Right lobe of liver (tissue), 6 donors: ENCODE measurements at regions not wholly inside any gene's neighbourhood (a gene's known extent, or its start where the extent isn't known, plus 50 kb on each side); places are given as distances from the start of the nearest gene placed in this dataset.

Experiments
- ATAC-seq, 4 donors: fragments of 200-7000 bp; cut with Tn5 transposase; one replicate each; pipeline ENCODE4 v1.9.1; 2020; ENCODE audit warnings: mild to moderate bottlenecking in 4 of 4, moderate library complexity in 4 of 4
- DNase-seq, 3 donors: peaks; one replicate each; pipeline ENCODE4 v3.0.0-alpha.2; 2020
- H3K27ac ChIP-seq, 3 donors: fragments of 200-600 bp; one replicate each; pipeline ENCODE4 v1.8.0; 2022
- H3K27me3 ChIP-seq, 2 donors: fragments of 200-600 bp; one replicate each; pipeline ENCODE4 v1.8.0; 2022
- H3K36me3 ChIP-seq, 4 donors: fragments of 200-600 bp; sonication (generic) in 1 of 4; one replicate each; pipeline versions ENCODE4 v1.5.1 to v1.8.0; 2017 to 2022; ENCODE audit warnings: control low read depth in 1 of 4
- H3K4me1 ChIP-seq, 4 donors: fragments of 200-600 bp; sonication (generic) in 1 of 4; one replicate each; pipeline versions ENCODE4 v1.5.1 to v1.8.0; 2017 to 2022; ENCODE audit warnings: control low read depth in 1 of 4
- H3K4me3 ChIP-seq, 3 donors: fragments of 200-600 bp; one replicate each; pipeline ENCODE4 v1.8.0; 2022
- H3K9me3 ChIP-seq, 4 donors: fragments of 200-600 bp; sonication (generic) in 1 of 4; one replicate each; pipeline versions ENCODE4 v1.5.1 to v1.8.0; 2017 to 2022; ENCODE audit warnings: control low read depth in 1 of 4
- POLR2A ChIP-seq: fragments of 450-650 bp; IDR thresholded peaks from one replicate; pipeline ENCODE4 v1.6.1; 2017; ENCODE audit warnings: antibody characterized with exemption, mild to moderate bottlenecking
- WGBS: methylation state at CpG from one replicate; pipeline ENCODE4 v1.1.6; 2018; ENCODE audit warnings: low coverage, low lambda C conversion rate; ENCODE audit not compliant: insufficient coverage; ENCODE audit errors: missing lambda C conversion rate; 5-methylcytosine and 5-hydroxymethylcytosine counted together
- intact Hi-C, 2 donors: fragments of 100-400 bp; cut with DNase I; formaldehyde crosslinking; loops; one replicate each; pipeline versions ENCODE4 v1.11.2 to v1.14.1; 2022
- TF ChIP-seq, protein P1 (sequence below), 4 donors: fragments of 200-600 bp in 3 of 4; fragments of 450-650 bp in 1 of 4; IDR thresholded peaks; one replicate each; pipeline versions ENCODE4 v1.5.1 to v1.8.0; 2016 to 2022; ENCODE audit warnings: antibody characterized with exemption in 4 of 4, mild to moderate bottlenecking in 2 of 4
- donor health status: DM: no; HTN: yes; CAD: no.
- donor health status: DM: no; HTN: no; CAD: no.
- donor health status: DM: no; HTN: no; CAD: no.
- donor health status: DM: no; HTN: yes; CAD: no.
- donor health status: DM: no; HTN: yes; CAD: no.

- TF ChIP-seq, protein P1, sequence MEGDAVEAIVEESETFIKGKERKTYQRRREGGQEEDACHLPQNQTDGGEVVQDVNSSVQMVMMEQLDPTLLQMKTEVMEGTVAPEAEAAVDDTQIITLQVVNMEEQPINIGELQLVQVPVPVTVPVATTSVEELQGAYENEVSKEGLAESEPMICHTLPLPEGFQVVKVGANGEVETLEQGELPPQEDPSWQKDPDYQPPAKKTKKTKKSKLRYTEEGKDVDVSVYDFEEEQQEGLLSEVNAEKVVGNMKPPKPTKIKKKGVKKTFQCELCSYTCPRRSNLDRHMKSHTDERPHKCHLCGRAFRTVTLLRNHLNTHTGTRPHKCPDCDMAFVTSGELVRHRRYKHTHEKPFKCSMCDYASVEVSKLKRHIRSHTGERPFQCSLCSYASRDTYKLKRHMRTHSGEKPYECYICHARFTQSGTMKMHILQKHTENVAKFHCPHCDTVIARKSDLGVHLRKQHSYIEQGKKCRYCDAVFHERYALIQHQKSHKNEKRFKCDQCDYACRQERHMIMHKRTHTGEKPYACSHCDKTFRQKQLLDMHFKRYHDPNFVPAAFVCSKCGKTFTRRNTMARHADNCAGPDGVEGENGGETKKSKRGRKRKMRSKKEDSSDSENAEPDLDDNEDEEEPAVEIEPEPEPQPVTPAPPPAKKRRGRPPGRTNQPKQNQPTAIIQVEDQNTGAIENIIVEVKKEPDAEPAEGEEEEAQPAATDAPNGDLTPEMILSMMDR (IDR thresholded peaks at IDR 0.05): no peak
- TF ChIP-seq POLR2A: no peak
- H3K9me3 ChIP-seq: no peaks in the 10 kb centered on the region
- H3K4me3 ChIP-seq: no peak overlapping the region
- H3K4me1 ChIP-seq: peaks cover 0 to 8% (median 0%) of the 10 kb centered on the region in 4 donors
- H3K36me3 ChIP-seq: no peaks in the 10 kb centered on the region
- ATAC-seq: no peak
- no peaks in the 10 kb centered on the region for H3K27me3 ChIP-seq
- 88% methylated on average over 1 of the region's 1 CpG for WGBS
- DNase-seq: no peak
- no peak overlapping the region for H3K27ac ChIP-seq
- intact Hi-C loops: no loop called here
Measured at GRCh38 chr6:133085471-133085870, 155.7 kb upstream of the EYA4 start.

GRCh38 chr6:133085896-133086295, 155.3 kb upstream of the EYA4 start:
- H3K9me3 ChIP-seq: no peaks in the 10 kb centered on the region
- intact Hi-C loops: no loop called here
- no peak overlapping the region for H3K4me3 ChIP-seq
- TF ChIP-seq, protein P1 (IDR thresholded peaks at IDR 0.05): no peak
- no peak for TF ChIP-seq POLR2A
- 55% methylated on average over 2 of the region's 2 CpGs for WGBS
- ATAC-seq (no peak), DNase-seq (no peak)
- peaks cover 0 to 8% (median 0%) of the 10 kb centered on the region in 4 donors for H3K4me1 ChIP-seq
- H3K27ac ChIP-seq: no peak overlapping the region
- H3K36me3 ChIP-seq: no peaks in the 10 kb centered on the region
- no peaks in the 10 kb centered on the region for H3K27me3 ChIP-seq

- H3K27ac ChIP-seq: no peak overlapping the region
- no peak for DNase-seq
- H3K4me3 ChIP-seq: no peak overlapping the region
- H3K9me3 ChIP-seq: no peaks in the 10 kb centered on the region
- ATAC-seq: no peak
- TF ChIP-seq, protein P1 (IDR thresholded peaks at IDR 0.05): no peak
- no peak for TF ChIP-seq POLR2A
- H3K27me3 ChIP-seq: no peaks in the 10 kb centered on the region
- H3K36me3 ChIP-seq: no peaks in the 10 kb centered on the region
- intact Hi-C loops: no loop called here
- no peaks in the 10 kb centered on the region for H3K4me1 ChIP-seq
- WGBS: 53% methylated on average over 5 of the region's 5 CpGs
Measured at GRCh38 chr6:133088931-133089695, 152.0 kb upstream of the EYA4 start.

GRCh38 chr6:133092199-133092598, 149.0 kb upstream of the EYA4 start:
- Histone ChIP-seq H3K27ac (no peak overlapping the region), H3K36me3 (no peaks in the 10 kb centered on the region), H3K9me3 (no peaks in the 10 kb centered on the region), H3K27me3 (no peaks in the 10 kb centered on the region), H3K4me3 (no peak overlapping the region), H3K4me1 (no peaks in the 10 kb centered on the region)
- no peak for DNase-seq
- no peak for ATAC-seq
- 100% methylated on average over 1 of the region's 1 CpG for WGBS
- TF ChIP-seq, protein P1 (IDR thresholded peaks at IDR 0.05): no peak
- no peak for TF ChIP-seq POLR2A
- intact Hi-C loops: no loop called here
